GM21786 (cell line): ENCODE measurements at regions not wholly inside any gene's neighbourhood (a gene's known extent, or its start where the extent isn't known, plus 50 kb on each side); places are given as distances from the start of the nearest gene placed in this dataset.
"Not testable (repeated sequence)": the region's sequence is repeated elsewhere in the genome, so short reads cannot be mapped to it uniquely, and the experiment has no call there.

Source experiments
- ATAC-seq: cut with Tn5 transposase; IDR thresholded peaks from one replicate; pipeline ENCODE4 v1.9.1; 2021; ENCODE audit not compliant: unreplicated experiment

GRCh38 chr7:138359870-138360559 is 100.0 kb upstream of the TRIM24 start:
- no peak for ATAC-seq

DNA sequence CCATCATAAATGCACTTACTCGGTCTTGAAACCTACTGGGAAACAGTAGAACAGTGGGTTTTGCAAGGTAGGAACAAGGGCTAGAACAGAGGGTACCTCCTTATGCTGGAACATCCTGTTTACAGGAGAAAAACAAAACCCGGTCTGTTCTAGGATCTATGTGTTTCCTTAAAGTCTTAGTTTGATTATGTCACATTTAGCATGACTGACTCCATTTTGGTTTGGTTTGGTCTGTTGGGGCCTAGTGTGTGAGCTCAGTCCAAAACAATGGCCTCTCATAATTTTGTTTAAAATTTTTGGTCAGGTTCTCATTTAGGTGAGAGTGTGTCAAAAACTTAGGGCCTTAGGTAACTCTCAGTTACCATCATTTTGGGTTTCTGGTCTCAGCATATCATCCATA is 96.3 kb upstream of the TRIM24 start:
- ATAC-seq: no peak

DNA sequence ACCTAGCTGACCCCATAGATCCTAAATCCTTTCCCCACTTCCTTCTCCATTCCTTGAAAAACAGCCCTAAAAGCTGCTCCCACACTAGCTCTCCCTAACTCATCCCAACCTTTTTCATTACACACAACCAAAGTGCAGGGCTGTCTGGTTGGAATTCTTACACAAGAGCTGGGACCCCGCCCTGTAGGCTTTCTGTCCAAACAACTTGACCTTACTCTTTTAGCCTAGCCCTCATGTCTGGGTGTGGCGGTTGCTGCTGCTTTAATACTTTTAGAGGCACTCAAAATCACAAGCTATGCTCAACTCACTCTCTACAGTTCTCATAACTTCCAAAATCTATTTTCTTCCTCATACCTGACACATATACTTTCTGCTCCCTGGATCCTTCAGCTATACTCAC is 93.9 kb upstream of the TRIM24 start:
- ATAC-seq: not testable (repeated sequence)

- not testable (repeated sequence) for ATAC-seq
These were observed 93.4 kb upstream of the TRIM24 start for GRCh38 chr7:138366676-138367075.

GRCh38 chr7:138369797-138370196 is 90.3 kb upstream of the TRIM24 start:
- ATAC-seq: no peak

- no peak for ATAC-seq
These were observed 89.1 kb upstream of the TRIM24 start for GRCh38 chr7:138370956-138371355.

GRCh38 chr7:138374119-138374693 is 85.9 kb upstream of the TRIM24 start:
- ATAC-seq: no peak

DNA sequence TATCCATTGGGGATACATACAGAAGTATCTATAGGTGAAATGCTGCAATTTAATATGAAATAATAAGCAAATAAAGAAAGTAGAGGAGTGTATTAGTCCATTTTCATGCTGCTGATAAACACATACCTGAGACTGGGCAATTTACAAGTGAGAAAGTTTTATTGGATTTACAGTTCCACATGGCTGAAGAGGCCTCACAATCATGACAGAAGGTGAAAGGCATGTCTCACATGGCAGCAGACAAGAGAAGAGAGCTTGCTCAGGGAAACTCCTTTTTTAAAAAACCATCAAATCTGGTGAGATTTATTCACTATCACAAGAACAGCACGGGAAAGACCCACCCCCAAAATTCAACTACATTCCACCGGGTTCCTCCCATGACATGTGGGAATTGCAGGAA is 82.8 kb upstream of the TRIM24 start:
- no peak for ATAC-seq

DNA sequence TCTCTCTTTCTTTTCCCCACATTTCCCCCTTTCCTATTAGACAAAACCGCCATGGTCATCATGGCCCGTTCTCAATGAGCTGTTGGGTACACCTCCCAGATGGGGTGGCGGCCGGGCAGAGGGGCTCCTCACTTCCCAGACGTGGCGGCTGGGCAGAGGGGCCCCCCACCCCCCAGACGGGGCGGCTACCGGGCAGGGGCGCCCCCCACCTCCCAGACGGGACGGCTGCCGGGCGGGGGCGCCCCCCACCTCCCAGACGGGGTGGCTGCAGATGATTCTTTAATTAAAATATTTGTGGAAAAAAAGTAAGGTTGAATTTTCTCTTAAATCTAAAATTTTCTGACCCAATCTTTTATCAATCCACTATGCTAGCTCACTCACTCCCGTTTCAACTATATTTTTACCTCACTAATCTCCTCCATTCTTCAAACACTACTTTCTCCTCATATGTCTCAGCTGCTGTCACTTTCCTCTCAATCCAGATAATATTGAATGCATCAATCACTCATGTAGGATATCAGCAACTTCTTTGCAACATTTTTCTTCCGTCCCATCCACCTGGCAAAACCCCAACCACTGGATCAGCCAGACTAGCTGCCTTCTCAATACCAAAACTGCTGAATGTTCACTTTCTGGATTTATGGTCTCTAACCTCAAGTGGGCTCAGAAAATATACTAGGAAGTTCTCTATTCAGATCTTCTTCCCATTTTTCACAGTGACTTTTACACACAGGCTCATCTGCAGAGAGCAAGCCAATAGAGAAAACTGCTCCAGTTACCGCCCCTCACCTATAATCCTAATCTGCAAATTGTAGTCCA is 81.1 kb upstream of the TRIM24 start:
- ATAC-seq: no peak

GRCh38 chr7:138382862-138383565 is 77.0 kb upstream of the TRIM24 start:
- no peak for ATAC-seq

DNA sequence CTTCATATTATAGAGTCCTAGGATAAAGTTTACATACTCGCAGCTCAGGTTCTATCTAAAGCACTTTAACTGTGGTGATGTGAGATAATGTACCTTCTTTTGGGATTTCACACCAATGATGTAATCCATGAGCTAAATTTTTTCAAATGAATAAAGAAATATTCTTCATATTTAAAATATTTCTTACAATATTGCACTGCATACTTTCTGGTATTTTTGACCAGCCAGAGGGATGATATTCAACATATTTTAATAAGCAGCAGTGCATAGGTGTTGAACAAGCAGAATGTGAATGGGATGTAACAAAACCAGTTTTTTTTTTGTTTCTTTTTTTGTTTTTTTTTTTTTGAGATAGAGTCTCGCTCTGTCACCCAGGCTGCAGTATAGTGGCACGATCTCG is 73.2 kb upstream of the TRIM24 start:
- no peak for ATAC-seq

DNA sequence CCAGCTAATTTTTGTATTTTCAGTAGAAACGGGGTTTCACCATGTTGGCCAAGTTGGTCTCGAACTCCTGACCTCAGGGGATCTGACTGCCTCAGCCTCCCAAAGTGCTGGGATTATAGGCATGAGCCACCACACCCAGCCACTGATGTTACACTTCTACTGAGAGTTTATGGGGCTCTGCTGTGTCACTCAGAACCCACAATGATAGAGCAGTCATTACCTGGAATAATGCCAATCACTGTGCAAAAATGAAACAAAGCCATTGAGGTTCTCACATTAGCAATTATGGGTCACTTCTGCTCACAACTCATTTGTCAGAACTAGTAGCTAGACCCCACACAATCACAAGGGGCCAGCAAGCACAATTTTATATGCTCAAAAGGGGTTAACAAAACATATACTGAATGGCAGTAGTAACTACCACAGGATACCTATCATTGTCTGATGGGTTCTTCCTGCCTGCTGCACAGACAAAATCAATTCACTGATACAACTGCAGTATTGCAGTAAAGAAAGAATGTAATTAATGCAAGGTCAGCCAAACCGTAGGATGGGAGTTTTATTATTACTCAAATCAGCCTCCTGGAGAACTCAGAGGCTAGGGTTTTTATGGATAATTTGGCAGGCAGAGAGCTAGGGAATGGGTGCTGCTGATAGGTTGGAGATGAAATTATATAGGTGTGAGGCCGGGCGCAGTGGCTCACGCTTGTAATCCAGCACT is 72.1 kb upstream of the TRIM24 start:
- ATAC-seq: no peak

DNA sequence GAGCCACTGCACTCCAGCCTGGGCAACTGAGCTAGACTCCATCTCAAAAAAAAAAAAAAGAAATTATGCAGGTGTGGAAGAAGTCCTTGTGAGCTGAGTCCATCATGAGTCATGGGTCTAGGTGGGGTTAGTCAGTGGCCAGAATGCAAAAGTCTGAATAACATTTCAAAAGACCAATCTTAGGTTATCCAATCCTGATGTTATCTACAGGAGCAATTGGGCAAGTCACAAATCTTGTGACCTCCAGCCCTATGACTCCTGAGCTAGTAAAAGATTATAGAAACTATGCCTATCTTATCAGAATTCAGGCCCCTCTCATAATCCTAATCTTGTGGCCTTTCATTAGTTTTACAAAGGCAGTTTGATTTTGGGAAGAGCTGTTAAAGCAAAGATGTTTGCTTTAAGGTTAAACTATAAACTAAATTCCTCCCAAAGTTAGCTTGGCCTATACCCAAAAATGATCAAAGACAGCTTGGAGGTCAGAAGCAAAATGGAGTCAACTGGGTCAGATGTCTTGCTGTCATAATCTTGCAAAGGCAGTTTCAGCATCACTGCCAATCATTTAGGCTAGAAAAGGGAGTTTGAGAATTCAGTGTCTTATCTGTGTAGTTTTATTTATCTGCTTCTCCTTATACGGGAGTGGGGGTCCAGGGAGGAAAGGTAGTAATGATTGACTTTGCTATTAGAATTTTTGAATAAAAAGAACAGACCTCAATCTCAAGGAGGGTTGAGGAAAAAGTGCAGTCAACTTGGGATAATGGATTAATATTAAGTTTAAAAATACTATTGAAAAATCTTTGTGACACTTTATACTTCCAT is 71.2 kb upstream of the TRIM24 start:
- no peak for ATAC-seq

- no peak for ATAC-seq
These were observed 64.3 kb upstream of the TRIM24 start for GRCh38 chr7:138395763-138396162.

DNA sequence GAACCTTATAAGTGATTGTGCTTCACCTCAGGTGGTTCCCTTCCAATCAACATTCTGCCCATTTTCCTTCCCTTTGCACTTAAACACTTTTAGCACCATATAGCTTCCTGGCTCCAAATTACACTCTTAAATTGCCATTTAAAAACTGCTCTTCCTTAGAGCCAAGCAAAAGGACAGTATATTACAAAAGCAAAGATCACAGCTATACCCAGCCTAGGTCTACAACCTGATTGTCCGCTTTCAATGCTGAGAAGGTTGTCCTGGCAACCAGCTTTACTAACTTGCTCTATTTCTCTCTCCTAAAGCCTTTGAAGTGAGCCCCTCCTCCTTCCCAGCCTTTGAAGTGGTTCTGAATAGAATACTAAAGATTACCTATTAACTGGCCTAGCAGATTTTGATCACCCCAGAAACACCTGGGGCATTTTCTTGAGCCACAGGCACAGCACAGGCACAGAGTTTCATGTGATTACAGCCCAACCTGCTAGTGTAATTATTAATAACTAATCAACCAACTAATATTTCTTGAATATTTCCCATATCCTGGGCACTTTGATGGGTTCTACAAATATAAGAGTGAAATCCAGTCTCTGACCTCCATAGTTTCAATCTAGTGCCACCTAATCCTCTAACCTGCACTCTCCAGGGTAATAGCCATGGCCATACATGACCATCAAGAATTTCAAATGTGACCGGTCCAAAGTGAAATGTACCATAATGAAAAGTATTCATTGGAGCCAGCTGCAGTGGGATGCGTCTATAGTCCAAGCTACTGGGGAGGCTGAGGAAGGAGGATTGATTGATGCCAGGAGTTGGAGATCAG is 63.6 kb upstream of the TRIM24 start:
- ATAC-seq: peak; percentile 98

DNA sequence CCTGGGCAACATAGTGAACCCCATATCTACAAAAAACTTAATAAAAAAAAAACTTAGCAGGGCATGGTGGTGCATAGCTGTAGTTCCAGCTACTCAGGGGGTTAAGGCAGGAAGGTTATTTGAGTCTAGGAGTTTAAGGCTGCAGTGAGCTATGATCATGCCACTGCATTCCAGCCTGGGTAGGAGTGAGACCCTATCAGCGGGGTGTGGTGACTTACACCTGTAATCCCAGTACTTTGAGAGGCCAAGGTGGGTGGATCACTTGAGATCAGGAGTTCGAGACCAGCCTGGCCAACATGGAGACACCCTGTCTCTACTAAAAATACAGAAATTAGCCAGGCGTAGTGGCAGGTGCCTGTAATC is 63.0 kb upstream of the TRIM24 start:
- not testable (repeated sequence) for ATAC-seq

DNA sequence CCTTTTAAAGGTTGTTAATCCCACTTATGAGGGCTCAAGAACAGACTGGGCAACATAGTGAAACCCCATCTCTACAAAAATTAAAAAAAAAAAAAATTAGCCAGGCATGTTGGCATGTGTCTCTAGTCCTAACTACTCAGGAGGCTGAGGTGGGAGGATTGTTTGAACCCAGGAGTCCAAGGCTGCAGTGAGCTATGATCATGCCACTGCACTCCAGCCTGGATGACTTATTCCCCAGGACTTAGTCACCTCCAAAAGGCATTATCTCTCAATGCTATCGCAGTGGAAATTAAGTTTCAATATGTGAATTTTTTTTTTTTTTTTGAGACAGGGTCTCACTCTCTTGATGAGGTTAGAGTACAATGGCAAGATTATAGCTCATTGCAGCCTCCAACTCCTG is 61.2 kb upstream of the TRIM24 start:
- no peak for ATAC-seq

DNA sequence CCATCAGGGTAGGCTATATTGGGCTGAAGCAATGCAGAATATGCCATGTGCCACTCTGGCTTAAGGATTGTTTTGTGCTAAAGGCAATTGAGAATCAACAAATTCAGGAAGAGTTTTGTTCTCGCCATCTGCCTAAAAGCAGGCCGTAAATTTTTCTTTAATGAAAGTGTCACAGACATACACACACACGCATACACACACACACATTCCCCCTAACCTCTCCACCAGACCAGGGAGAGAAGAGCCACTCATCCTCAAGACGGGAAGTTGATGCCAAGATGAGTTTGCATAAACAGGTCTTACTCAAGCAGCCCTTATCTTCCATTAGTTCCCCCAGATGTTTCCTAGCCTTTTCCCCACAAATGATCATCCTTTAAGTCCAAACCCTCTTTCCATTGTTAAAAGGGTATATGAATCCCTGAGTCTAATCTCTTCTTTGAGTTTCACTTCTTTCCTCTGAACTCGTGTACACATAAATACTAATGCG is 59.6 kb upstream of the TRIM24 start:
- no peak for ATAC-seq

- ATAC-seq: no peak
These were observed 57.3 kb upstream of the TRIM24 start for GRCh38 chr7:138402749-138403148.
